Endothelial cell of umbilical vein (primary cell): ENCODE measurements at regions not wholly inside any gene's neighbourhood (a gene's known extent, or its start where the extent isn't known, plus 50 kb on each side); places are given as distances from the start of the nearest gene placed in this dataset.

Source experiments
- BruUV-seq: library from RNA; stranded (reverse); fragments of 400-500 nt; replicated peaks from 2 replicates; lab custom pipeline; 2021; lab: Mats Ljungman, UMichigan
- CTCF ChIA-PET: fragments of 300-600, 350-600 bp; sonication (Branson Sonifier 250); formaldehyde crosslinking; loops from one replicate; lab custom pipeline; 2021; ENCODE audit warnings: antibody characterized with exemption, inconsistent platforms; lab: Charles Lee
- POLR2A ChIA-PET: fragments of 300-600, 350-600 bp; sonication (Branson Sonifier 250); formaldehyde crosslinking; loops from one replicate; lab custom pipeline; 2021; ENCODE audit warnings: antibody characterized with exemption, inconsistent platforms; lab: Charles Lee
- DNase-seq: peaks from one replicate; pipeline ENCODE4 v3.0.0-alpha.2; 2011; ENCODE audit warnings: low read depth, low spot score
- FAIRE-seq: peaks from 2 replicates; lab custom pipeline; 2011; peaks lifted over from hg19 to GRCh38; lab: Jason Lieb, UNC
- H2AFZ ChIP-seq: 2 replicates; pipeline ENCODE4 v1.6.0; 2012; ENCODE audit warnings: low read depth, low read length, control low read depth, inconsistent platforms
- H3K27ac ChIP-seq: 2 replicates; pipeline ENCODE4 v1.5.1; 2011; ENCODE audit warnings: low read depth, mild to moderate bottlenecking, control low read depth, low read length, moderate library complexity; ENCODE audit not compliant: insufficient read depth
- H3K27me3 ChIP-seq, 2 experiments: 2 replicates each; pipeline versions ENCODE4 v1.6.0 to v1.6.1; 2011; ENCODE audit warnings: low read length in 2 of 2, mixed read lengths in 1 of 2; ENCODE audit not compliant: control insufficient read depth in 2 of 2, insufficient read depth in 2 of 2
- H3K36me3 ChIP-seq, 2 experiments: 2 replicates in 1 of 2; 3 replicates in 1 of 2; pipeline ENCODE4 v1.5.1; 2011; ENCODE audit warnings: low read length in 2 of 2, mild to moderate bottlenecking in 1 of 2, moderate library complexity in 1 of 2; ENCODE audit not compliant: control insufficient read depth in 2 of 2, insufficient read depth in 2 of 2; ENCODE audit errors: extremely low read depth in 1 of 2
- H3K4me1 ChIP-seq: 3 replicates; pipeline ENCODE4 v1.5.1; 2011; ENCODE audit warnings: mild to moderate bottlenecking, low read length; ENCODE audit not compliant: control insufficient read depth, insufficient read depth; ENCODE audit errors: extremely low read depth
- H3K4me2 ChIP-seq: 2 replicates; pipeline ENCODE4 v1.6.1; 2011; ENCODE audit warnings: low read length, control low read depth, mixed read lengths; ENCODE audit not compliant: insufficient read depth
- H3K4me3 ChIP-seq, 3 experiments: fragments of 200-600 bp in 1 of 3; sonication (generic), shearing (Covaris generic) in 1 of 3; replicated peaks in 1 of 3; 2 replicates each; pipeline ENCODE4 v1.5.1; 2011 to 2016; ENCODE audit warnings: control low read depth in 3 of 3, low read length in 3 of 3, mild to moderate bottlenecking in 2 of 3, inconsistent platforms in 1 of 3, low read depth in 1 of 3, moderate library complexity in 1 of 3; ENCODE audit not compliant: insufficient read depth in 1 of 3
- H3K79me2 ChIP-seq: 2 replicates; pipeline ENCODE4 v1.6.0; 2012; ENCODE audit warnings: low read length, inconsistent platforms; ENCODE audit not compliant: control insufficient read depth, insufficient read depth
- H3K9ac ChIP-seq: replicated peaks from 2 replicates; pipeline ENCODE3; 2011; ENCODE audit warnings: low read length, control low read depth; ENCODE audit not compliant: insufficient read depth; ENCODE audit errors: extremely low read depth
- H3K9me1 ChIP-seq: replicated peaks from 3 replicates; pipeline ENCODE4 v1.6.0; 2011; ENCODE audit warnings: mild to moderate bottlenecking, low read length; ENCODE audit not compliant: control insufficient read depth, insufficient read depth; ENCODE audit errors: extremely low read depth
- H3K9me3 ChIP-seq: replicated peaks from 2 replicates; pipeline ENCODE4 v1.5.1; 2012; ENCODE audit warnings: low read length, inconsistent platforms; ENCODE audit not compliant: control insufficient read depth, insufficient read depth
- H4K20me1 ChIP-seq: replicated peaks from 2 replicates; pipeline ENCODE3; 2011; ENCODE audit warnings: mild to moderate bottlenecking, low read length; ENCODE audit not compliant: control insufficient read depth, insufficient read depth; ENCODE audit errors: extremely low read depth
- CTCF ChIP-seq, 2 donors: IDR thresholded peaks; 1 replicate in 1 of 2; 2 replicates in 1 of 2; pipeline ENCODE4 v1.5.1; 2011; ENCODE audit warnings: low read length in 2 of 2, mild to moderate bottlenecking in 2 of 2, moderate library complexity in 2 of 2, control low read depth in 1 of 2, inconsistent platforms in 1 of 2, low read depth in 1 of 2; ENCODE audit not compliant: insufficient read depth in 1 of 2; ENCODE audit errors: extremely low read depth in 1 of 2
- EZH2 ChIP-seq: IDR thresholded peaks from 2 replicates; pipeline ENCODE4 v1.6.1; 2012; ENCODE audit warnings: borderline replicate concordance, low read depth, mild to moderate bottlenecking, moderate library complexity, low read length, inconsistent platforms; ENCODE audit not compliant: severe bottlenecking
- FOS ChIP-seq: IDR thresholded peaks from 2 replicates; pipeline ENCODE4 v1.6.1; 2011; ENCODE audit warnings: mild to moderate bottlenecking, low read length, moderate library complexity, borderline replicate concordance; ENCODE audit not compliant: insufficient read depth
- GATA2 ChIP-seq: IDR thresholded peaks from 2 replicates; pipeline ENCODE4 v1.7.0; 2011; ENCODE audit warnings: low read depth, mild to moderate bottlenecking, moderate library complexity, mixed read lengths, low read length; ENCODE audit not compliant: insufficient read length, insufficient read depth
- JUN ChIP-seq: IDR thresholded peaks from 2 replicates; pipeline ENCODE4 v1.6.1; 2011; ENCODE audit warnings: borderline replicate concordance, low read depth; ENCODE audit not compliant: insufficient read length, insufficient read depth
- MAX ChIP-seq: IDR thresholded peaks from 2 replicates; pipeline ENCODE4 v1.6.1; 2011; ENCODE audit not compliant: insufficient read depth, insufficient read length
- MYC ChIP-seq: IDR thresholded peaks from one replicate; pipeline ENCODE4 v1.6.1; 2011; ENCODE audit warnings: mild to moderate bottlenecking, low read depth, low read length
- POLR2A ChIP-seq: IDR thresholded peaks from 2 replicates; pipeline ENCODE4 v1.6.1; 2012; ENCODE audit warnings: low read depth, mild to moderate bottlenecking, control low read depth, low read length
- POLR2AphosphoS5 ChIP-seq: IDR thresholded peaks from 2 replicates; pipeline ENCODE4 v1.6.1; 2012; ENCODE audit warnings: low read depth, mild to moderate bottlenecking, control low read depth, low read length, moderate library complexity; ENCODE audit not compliant: insufficient read depth
- dilution Hi-C: fragments of 300-500 bp; cut with MboI; formaldehyde crosslinking; loops from one replicate; pipeline ENCODE4 v1.15.0; 2019; ENCODE audit warnings: low sequenced_read_pairs; ENCODE audit not compliant: extremely low pct_ligation_motif_present
- intact Hi-C: fragments of 100-400 bp; cut with micrococcal nuclease; formaldehyde crosslinking; loops from one replicate; pipeline ENCODE4 v1.10.0; 2022

GRCh38 chr1:200265104-200265503, 144.7 kb downstream of the ZNF281 start:
- Histone ChIP-seq H2AFZ (no peak overlapping the region), H3K9me1 (no peaks in the 10 kb centered on the region), H4K20me1 (no peaks in the 10 kb centered on the region), H3K27me3 (no peaks in the 10 kb centered on the region), H3K9me3 (no peaks in the 10 kb centered on the region), H3K4me2 (no peak overlapping the region), H3K4me1 (peaks cover 7% of the 10 kb centered on the region), H3K9ac (no peak overlapping the region), H3K4me3 (no peak overlapping the region), H3K79me2 (no peaks in the 10 kb centered on the region), H3K27ac (no peak overlapping the region), H3K36me3 (no peaks in the 10 kb centered on the region)
- TF ChIP-seq MAX (no peak), FOS (peak; percentile 37)
- intact Hi-C loops (no loop called here), dilution Hi-C loops (no loop called here)
- BruUV-seq: no TSS peak
- CTCF ChIA-PET: interaction anchor here (0.7 to 2.9 kb wide), 3 partner anchors 11 to 581 kb away, joined by 3 to 14 read pairs (median 4); no protein-coding TSS in a partner anchor
- FAIRE-seq (peak; percentile 35), DNase-seq (peak; percentile 15)
- POLR2A ChIA-PET: no interaction called here

GRCh38 chr1:200263203-200263602, 146.6 kb downstream of the ZNF281 start:
- H3K9me3 ChIP-seq: no peaks in the 10 kb centered on the region
- H3K27ac ChIP-seq: no peak overlapping the region
- BruUV-seq: no TSS peak
- no peak overlapping the region for H3K9ac ChIP-seq
- H3K4me3 ChIP-seq: no peak overlapping the region
- ChIA-PET CTCF (interaction anchor here (1.0 to 2.9 kb wide), 7 partner anchors 9 to 578 kb away, joined by 3 to 14 read pairs (median 4); no protein-coding TSS in a partner anchor), POLR2A (no interaction called here)
- intact Hi-C loops: no loop called here
- H3K36me3 ChIP-seq: no peaks in the 10 kb centered on the region
- TF ChIP-seq JUN (no peak), GATA2 (no peak), POLR2A (no peak), MYC (no peak), POLR2AphosphoS5 (no peak), CTCF (IDR thresholded peaks at IDR 0.05; ENCODE audit: extremely low read depth in 1 of 2, insufficient read depth in 1 of 2, low read depth in 1 of 2, low read length in 2 of 2) (no peak), EZH2 (no peak), FOS (no peak), MAX (no peak)
- no peaks in the 10 kb centered on the region for H3K79me2 ChIP-seq
- H3K4me2 ChIP-seq: no peak overlapping the region
- H3K9me1 ChIP-seq: no peaks in the 10 kb centered on the region
- peaks cover 7% of the 10 kb centered on the region for H3K4me1 ChIP-seq
- DNase-seq (no peak), FAIRE-seq (no peak)
- H4K20me1 ChIP-seq: no peaks in the 10 kb centered on the region
- H3K27me3 ChIP-seq: no peaks in the 10 kb centered on the region
- dilution Hi-C loops: no loop called here
- H2AFZ ChIP-seq: no peak overlapping the region
